Activated CD8-positive, alpha-beta T cell treated with anti-CD3 and anti-CD28 coated beads, Interleukin-2, amount 10 ng/mL, durations not matched to agents 7 days and 5 days (primary cell): ENCODE measurements at regions not wholly inside any gene's neighbourhood (a gene's known extent, or its start where the extent isn't known, plus 50 kb on each side); places are given as distances from the start of the nearest gene placed in this dataset.

Experiments used
- ATAC-seq: fragments of 150-1000 bp; cut with Tn5 transposase; one replicate; pipeline ENCODE4 v1.10.0; 2021; ENCODE audit warnings: moderate library complexity
- CTCF ChIA-PET: fragments of 350-600 bp; sonication (Branson Sonifier 250); formaldehyde crosslinking; loops from one replicate; lab custom pipeline; 2021; ENCODE audit warnings: antibody characterized with exemption; lab: Charles Lee
- POLR2A ChIA-PET: fragments of 350-600 bp; sonication (Branson Sonifier 250); formaldehyde crosslinking; loops from one replicate; lab custom pipeline; 2021; ENCODE audit warnings: antibody characterized with exemption; lab: Charles Lee
- DNase-seq: peaks from one replicate; pipeline ENCODE4 v3.0.0-alpha.2; 2020
- H3K27ac Mint-ChIP-seq: one replicate; pipeline ENCODE4 v1.8.0; 2021; ENCODE audit warnings: mild to moderate bottlenecking, mixed read lengths
- H3K27me3 Mint-ChIP-seq: one replicate; pipeline ENCODE4 v1.8.0; 2021; ENCODE audit warnings: low read depth, mixed read lengths
- H3K36me3 Mint-ChIP-seq: one replicate; pipeline ENCODE4 v1.8.0; 2021; ENCODE audit warnings: low read depth, mixed read lengths
- H3K4me1 Mint-ChIP-seq: one replicate; pipeline ENCODE4 v1.8.0; 2021; ENCODE audit warnings: low read depth, mixed read lengths
- H3K4me3 Mint-ChIP-seq: one replicate; pipeline ENCODE4 v1.8.0; 2021; ENCODE audit warnings: mild to moderate bottlenecking, mixed read lengths
- H3K9me3 Mint-ChIP-seq: one replicate; pipeline ENCODE4 v1.8.0; 2022; ENCODE audit warnings: mixed read lengths; ENCODE audit not compliant: insufficient read depth

- Mint-ChIP-seq H3K36me3 (no peaks in the 10 kb centered on the region), H3K4me3 (no peak overlapping the region), H3K4me1 (peaks cover 6% of the 10 kb centered on the region), H3K27me3 (peaks cover 2% of the 10 kb centered on the region), H3K27ac (no peak overlapping the region), H3K9me3 (no peaks in the 10 kb centered on the region)
- CTCF ChIA-PET: no interaction called here
- ATAC-seq: no peak
- POLR2A ChIA-PET: no interaction called here
- no peak for DNase-seq
Observed at GRCh38 chr1:5577255-5578040, 414.8 kb downstream of the NPHP4 start.

- Mint-ChIP-seq H3K27me3 (peaks cover 2% of the 10 kb centered on the region), H3K4me3 (no peak overlapping the region), H3K36me3 (no peaks in the 10 kb centered on the region), H3K4me1 (peaks cover 6% of the 10 kb centered on the region), H3K9me3 (no peaks in the 10 kb centered on the region), H3K27ac (no peak overlapping the region)
- POLR2A ChIA-PET: no interaction called here
- DNase-seq (no peak), ATAC-seq (no peak)
- CTCF ChIA-PET: no interaction called here
Observed at GRCh38 chr1:5576673-5577065, 415.6 kb downstream of the NPHP4 start.

DNA sequence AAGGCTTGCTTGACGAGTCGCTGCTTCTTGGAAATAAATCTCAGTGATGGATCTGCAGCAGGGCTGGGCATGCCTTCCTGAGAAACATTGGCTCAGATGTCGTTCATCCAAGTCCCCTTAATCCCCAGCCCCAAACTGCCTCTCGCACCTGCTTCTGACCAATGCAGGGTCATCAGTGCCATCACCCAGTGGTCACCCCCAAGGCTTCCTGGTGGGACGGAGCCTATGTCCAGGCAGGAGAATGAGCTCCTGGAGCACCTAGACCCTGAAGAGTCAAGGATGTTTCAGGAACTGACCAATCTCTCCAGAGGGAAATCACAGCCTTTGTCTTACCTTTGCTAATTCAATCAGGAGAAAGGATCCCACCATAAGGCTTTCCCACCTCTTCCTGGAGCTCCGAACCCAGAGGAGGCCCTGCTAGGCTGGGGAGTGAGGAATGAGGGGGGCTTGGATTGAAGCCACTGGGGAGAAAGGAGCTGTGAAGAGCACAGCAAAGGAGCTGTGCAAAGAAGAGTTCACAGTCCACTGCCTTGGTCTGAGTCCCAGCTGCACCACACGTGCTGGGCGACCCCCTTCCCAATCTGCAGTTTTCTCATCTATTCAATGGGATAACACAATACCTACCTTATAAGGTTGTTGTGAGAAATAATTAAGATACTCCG, 416.1 kb downstream of the NPHP4 start:
- H3K4me1 Mint-ChIP-seq: peaks cover 6% of the 10 kb centered on the region
- H3K36me3 Mint-ChIP-seq: no peaks in the 10 kb centered on the region
- H3K4me3 Mint-ChIP-seq: no peak overlapping the region
- ChIA-PET POLR2A (no interaction called here), CTCF (no interaction called here)
- DNase-seq (no peak), ATAC-seq (no peak)
- H3K9me3 Mint-ChIP-seq: no peaks in the 10 kb centered on the region
- H3K27me3 Mint-ChIP-seq: peaks cover 2% of the 10 kb centered on the region
- H3K27ac Mint-ChIP-seq: no peak overlapping the region

GRCh38 chr1:5575396-5575940, 416.8 kb downstream of the NPHP4 start:
- no peak overlapping the region for H3K4me3 Mint-ChIP-seq
- H3K36me3 Mint-ChIP-seq: no peaks in the 10 kb centered on the region
- ATAC-seq: no peak
- ChIA-PET POLR2A (no interaction called here), CTCF (no interaction called here)
- H3K4me1 Mint-ChIP-seq: peaks cover 6% of the 10 kb centered on the region
- no peaks in the 10 kb centered on the region for H3K27me3 Mint-ChIP-seq
- H3K9me3 Mint-ChIP-seq: peaks cover 3% of the 10 kb centered on the region
- H3K27ac Mint-ChIP-seq: no peak overlapping the region
- no peak for DNase-seq

DNA sequence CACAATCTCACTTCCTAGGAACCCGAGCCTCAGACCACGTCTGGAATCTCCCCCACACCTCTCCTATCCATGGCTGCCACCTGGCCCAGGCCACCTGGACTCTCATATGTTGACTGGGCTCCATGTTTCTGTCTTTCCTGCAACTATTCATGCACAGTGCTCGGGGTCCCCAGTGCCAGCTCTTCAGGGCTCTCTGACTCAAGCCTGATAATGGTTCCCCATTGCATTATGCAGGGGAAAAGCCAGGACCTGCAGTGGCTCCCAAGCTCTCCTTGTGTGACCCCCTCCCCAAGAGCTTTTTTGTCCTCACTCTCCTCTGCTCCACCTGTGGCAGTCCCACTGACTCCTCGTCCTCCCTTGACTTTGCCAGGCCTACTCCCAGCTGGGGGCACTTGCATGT, 417.6 kb downstream of the NPHP4 start:
- H3K9me3 Mint-ChIP-seq: peaks cover 7% of the 10 kb centered on the region
- POLR2A ChIA-PET: no interaction called here
- H3K27me3 Mint-ChIP-seq: no peaks in the 10 kb centered on the region
- H3K4me1 Mint-ChIP-seq: peaks cover 6% of the 10 kb centered on the region
- CTCF ChIA-PET: no interaction called here
- H3K36me3 Mint-ChIP-seq: no peaks in the 10 kb centered on the region
- no peak overlapping the region for H3K27ac Mint-ChIP-seq
- ATAC-seq (no peak), DNase-seq (no peak)
- H3K4me3 Mint-ChIP-seq: no peak overlapping the region

GRCh38 chr1:5572794-5573193, 419.4 kb downstream of the NPHP4 start:
- ChIA-PET CTCF (no interaction called here), POLR2A (interaction anchor here (0.6 kb wide), 1 partner anchor 107 kb away, joined by 3 read pairs; no protein-coding TSS in a partner anchor)
- H3K4me3 Mint-ChIP-seq: no peak overlapping the region
- no peaks in the 10 kb centered on the region for H3K36me3 Mint-ChIP-seq
- H3K27me3 Mint-ChIP-seq: no peaks in the 10 kb centered on the region
- no peak for ATAC-seq
- DNase-seq: no peak
- H3K9me3 Mint-ChIP-seq: peaks cover 9% of the 10 kb centered on the region
- H3K4me1 Mint-ChIP-seq: peaks cover 6% of the 10 kb centered on the region
- H3K27ac Mint-ChIP-seq: no peak overlapping the region

- Mint-ChIP-seq H3K27ac (no peak overlapping the region), H3K4me3 (no peak overlapping the region), H3K36me3 (no peaks in the 10 kb centered on the region), H3K27me3 (no peaks in the 10 kb centered on the region), H3K9me3 (peaks cover 9% of the 10 kb centered on the region), H3K4me1 (peaks cover 6% of the 10 kb centered on the region)
- POLR2A ChIA-PET: no interaction called here
- DNase-seq (no peak), ATAC-seq (no peak)
- CTCF ChIA-PET: no interaction called here
Observed at GRCh38 chr1:5571861-5572401, 420.3 kb downstream of the NPHP4 start.

- Mint-ChIP-seq H3K4me3 (no peak overlapping the region), H3K4me1 (peaks cover 6% of the 10 kb centered on the region), H3K27ac (no peak overlapping the region), H3K36me3 (no peaks in the 10 kb centered on the region), H3K27me3 (no peaks in the 10 kb centered on the region), H3K9me3 (peaks cover 9% of the 10 kb centered on the region)
- DNase-seq (no peak), ATAC-seq (no peak)
- POLR2A ChIA-PET: no interaction called here
- CTCF ChIA-PET: no interaction called here
Observed at GRCh38 chr1:5571438-5571837, 420.8 kb downstream of the NPHP4 start.

DNA sequence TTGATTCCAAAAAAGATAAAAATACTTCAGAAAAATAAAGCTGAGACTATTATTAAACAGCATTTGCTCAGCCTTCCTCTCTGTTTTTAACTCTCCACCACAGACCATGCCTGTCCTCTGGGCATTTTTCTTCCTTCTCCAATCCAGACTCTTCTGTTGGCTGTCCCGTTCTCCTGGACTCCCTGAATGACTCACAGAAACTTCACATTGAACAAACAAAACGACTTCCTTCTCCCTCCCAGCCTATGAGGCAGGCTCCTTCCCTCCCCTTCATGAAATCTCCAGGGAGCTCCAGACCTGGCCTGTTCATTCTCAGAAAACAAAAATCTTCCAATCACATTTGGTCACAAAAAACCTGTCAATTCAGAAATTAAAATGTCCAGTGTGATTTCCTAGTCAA, 421.3 kb downstream of the NPHP4 start:
- no peak overlapping the region for H3K4me3 Mint-ChIP-seq

GRCh38 chr1:5568321-5568720, 423.9 kb downstream of the NPHP4 start:
- ATAC-seq: no peak

More for the DNA sequence above, 421.3 kb downstream of the NPHP4 start:
- DNase-seq (no peak), ATAC-seq (no peak)
- CTCF ChIA-PET: no interaction called here
- Mint-ChIP-seq H3K4me1 (peaks cover 6% of the 10 kb centered on the region), H3K36me3 (no peaks in the 10 kb centered on the region), H3K27me3 (no peaks in the 10 kb centered on the region), H3K27ac (no peak overlapping the region), H3K9me3 (peaks cover 9% of the 10 kb centered on the region)
- POLR2A ChIA-PET: no interaction called here

DNA sequence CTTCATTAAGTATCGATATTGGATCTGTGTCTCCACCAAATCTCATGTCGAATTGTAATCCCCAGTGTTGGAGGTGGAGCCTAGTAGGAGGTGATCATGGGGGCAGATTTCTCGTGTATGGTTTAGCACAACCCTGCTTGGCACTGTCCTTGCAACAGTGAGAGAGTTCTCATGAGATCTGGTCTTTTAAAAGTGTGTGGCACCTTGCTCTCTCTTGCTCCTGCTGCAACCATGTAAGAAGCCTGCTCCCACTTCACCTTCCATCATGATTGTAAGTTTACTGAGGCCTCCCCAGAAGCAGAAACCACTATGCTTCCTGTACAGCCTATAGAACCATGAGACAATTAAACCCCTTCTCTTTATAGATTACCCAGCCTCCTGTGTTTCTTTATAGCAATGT, 424.4 kb downstream of the NPHP4 start:
- H3K36me3 Mint-ChIP-seq: no peaks in the 10 kb centered on the region
- H3K27me3 Mint-ChIP-seq: no peaks in the 10 kb centered on the region
- H3K27ac Mint-ChIP-seq: no peak overlapping the region
- ChIA-PET POLR2A (no interaction called here), CTCF (no interaction called here)
- H3K4me3 Mint-ChIP-seq: no peak overlapping the region
- no peaks in the 10 kb centered on the region for H3K4me1 Mint-ChIP-seq
- DNase-seq: no peak
- ATAC-seq: no peak
- peaks cover 9% of the 10 kb centered on the region for H3K9me3 Mint-ChIP-seq

More at GRCh38 chr1:5568321-5568720, 423.9 kb downstream of the NPHP4 start:
- ChIA-PET CTCF (no interaction called here), POLR2A (no interaction called here)
- H3K36me3 Mint-ChIP-seq: no peaks in the 10 kb centered on the region
- no peaks in the 10 kb centered on the region for H3K27me3 Mint-ChIP-seq
- DNase-seq: no peak
- H3K9me3 Mint-ChIP-seq: peaks cover 9% of the 10 kb centered on the region
- no peak overlapping the region for H3K4me3 Mint-ChIP-seq
- H3K27ac Mint-ChIP-seq: no peak overlapping the region
- H3K4me1 Mint-ChIP-seq: no peaks in the 10 kb centered on the region

DNA sequence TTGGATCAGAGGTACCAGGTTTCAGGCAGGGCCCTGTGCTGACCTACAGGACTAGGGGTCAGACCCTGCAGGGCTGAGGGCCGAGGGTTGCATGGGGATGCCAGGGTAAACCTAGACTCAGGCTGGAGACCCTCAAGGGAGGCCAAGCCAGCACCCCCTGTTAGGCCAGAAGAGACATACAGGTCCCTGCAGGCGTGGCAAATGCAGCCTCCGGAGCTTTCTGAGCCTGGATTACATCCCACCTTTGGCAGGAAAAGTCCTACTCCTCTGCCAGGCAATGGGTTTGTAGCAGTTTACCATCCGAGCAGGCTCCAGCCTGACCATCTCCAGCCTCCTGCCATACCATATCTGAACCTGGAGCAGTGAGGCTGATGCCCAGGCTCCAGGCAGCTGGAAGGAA, 425.3 kb downstream of the NPHP4 start:
- no peaks in the 10 kb centered on the region for H3K36me3 Mint-ChIP-seq
- no peaks in the 10 kb centered on the region for H3K27me3 Mint-ChIP-seq
- ATAC-seq (no peak), DNase-seq (no peak)
- POLR2A ChIA-PET: no interaction called here
- peaks cover 9% of the 10 kb centered on the region for H3K9me3 Mint-ChIP-seq
- no peak overlapping the region for H3K27ac Mint-ChIP-seq
- H3K4me1 Mint-ChIP-seq: no peaks in the 10 kb centered on the region
- CTCF ChIA-PET: no interaction called here
- H3K4me3 Mint-ChIP-seq: no peak overlapping the region
